ENCODE measurements at regions not wholly inside any gene's neighbourhood (a gene's known extent, or its start where the extent isn't known, plus 50 kb on each side); places are given as distances from the start of the nearest gene placed in this dataset.

DNA sequence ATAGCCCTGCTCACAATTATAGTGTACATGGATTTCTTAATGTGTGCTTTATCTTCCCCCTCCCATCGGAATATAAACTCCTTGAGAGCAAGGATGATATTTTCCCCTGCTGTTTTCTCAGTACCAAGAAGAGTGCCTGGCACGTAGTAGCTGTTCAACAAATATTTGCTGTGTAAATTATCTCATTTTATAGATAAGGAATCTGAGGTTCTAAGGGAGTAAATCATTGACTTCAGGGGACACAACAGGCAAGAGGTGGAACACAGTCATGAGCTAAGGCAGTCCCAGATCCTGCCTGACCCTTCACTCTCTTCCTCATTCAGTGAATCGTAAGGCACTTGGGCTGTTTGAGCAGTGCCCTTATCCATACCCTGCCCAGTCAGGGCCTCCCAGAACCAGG is 187.3 kb upstream of the TNP1 start:
- TF ChIP-seq, protein P1, sequence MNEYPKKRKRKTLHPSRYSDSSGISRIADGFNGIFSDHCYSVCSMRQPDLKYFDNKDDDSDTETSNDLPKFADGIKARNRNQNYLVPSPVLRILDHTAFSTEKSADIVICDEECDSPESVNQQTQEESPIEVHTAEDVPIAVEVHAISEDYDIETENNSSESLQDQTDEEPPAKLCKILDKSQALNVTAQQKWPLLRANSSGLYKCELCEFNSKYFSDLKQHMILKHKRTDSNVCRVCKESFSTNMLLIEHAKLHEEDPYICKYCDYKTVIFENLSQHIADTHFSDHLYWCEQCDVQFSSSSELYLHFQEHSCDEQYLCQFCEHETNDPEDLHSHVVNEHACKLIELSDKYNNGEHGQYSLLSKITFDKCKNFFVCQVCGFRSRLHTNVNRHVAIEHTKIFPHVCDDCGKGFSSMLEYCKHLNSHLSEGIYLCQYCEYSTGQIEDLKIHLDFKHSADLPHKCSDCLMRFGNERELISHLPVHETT (CRISPR knock-in tag; conservative IDR thresholded peaks at IDR 0.05) = no peak
- no peak for TF ChIP-seq CSRNP1 (CRISPR knock-in tag; IDR thresholded peaks at IDR 0.05)
- TF ChIP-seq MED13 (CRISPR knock-in tag; IDR thresholded peaks at IDR 0.05) = no peak
- no peak for TF ChIP-seq FLYWCH1 (CRISPR knock-in tag; IDR thresholded peaks at IDR 0.05)
- no peak for TF ChIP-seq CREM (IDR thresholded peaks at IDR 0.05)
- TF ChIP-seq CREM (CRISPR knock-in tag; IDR thresholded peaks at IDR 0.05) = no peak
- TF ChIP-seq FOSL1 (CRISPR knock-in tag; IDR thresholded peaks at IDR 0.05; ENCODE audit: borderline replicate concordance) = no peak
- no peak for TF ChIP-seq MLXIP (CRISPR knock-in tag; IDR thresholded peaks at IDR 0.05; ENCODE audit: borderline replicate concordance)
- TF ChIP-seq, protein P2, sequence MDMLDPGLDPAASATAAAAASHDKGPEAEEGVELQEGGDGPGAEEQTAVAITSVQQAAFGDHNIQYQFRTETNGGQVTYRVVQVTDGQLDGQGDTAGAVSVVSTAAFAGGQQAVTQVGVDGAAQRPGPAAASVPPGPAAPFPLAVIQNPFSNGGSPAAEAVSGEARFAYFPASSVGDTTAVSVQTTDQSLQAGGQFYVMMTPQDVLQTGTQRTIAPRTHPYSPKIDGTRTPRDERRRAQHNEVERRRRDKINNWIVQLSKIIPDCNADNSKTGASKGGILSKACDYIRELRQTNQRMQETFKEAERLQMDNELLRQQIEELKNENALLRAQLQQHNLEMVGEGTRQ (IDR thresholded peaks at IDR 0.05; ENCODE audit: low read depth, low read length) = no peak
- TF ChIP-seq, protein P2 (CRISPR knock-in tag; IDR thresholded peaks at IDR 0.05; ENCODE audit: borderline replicate concordance) = no peak
- TF ChIP-seq SRY (CRISPR knock-in tag; IDR thresholded peaks at IDR 0.05) = no peak
